ENCODE measurements at regions not wholly inside any gene's neighbourhood (a gene's known extent, or its start where the extent isn't known, plus 50 kb on each side); places are given as distances from the start of the nearest gene placed in this dataset.

DNA sequence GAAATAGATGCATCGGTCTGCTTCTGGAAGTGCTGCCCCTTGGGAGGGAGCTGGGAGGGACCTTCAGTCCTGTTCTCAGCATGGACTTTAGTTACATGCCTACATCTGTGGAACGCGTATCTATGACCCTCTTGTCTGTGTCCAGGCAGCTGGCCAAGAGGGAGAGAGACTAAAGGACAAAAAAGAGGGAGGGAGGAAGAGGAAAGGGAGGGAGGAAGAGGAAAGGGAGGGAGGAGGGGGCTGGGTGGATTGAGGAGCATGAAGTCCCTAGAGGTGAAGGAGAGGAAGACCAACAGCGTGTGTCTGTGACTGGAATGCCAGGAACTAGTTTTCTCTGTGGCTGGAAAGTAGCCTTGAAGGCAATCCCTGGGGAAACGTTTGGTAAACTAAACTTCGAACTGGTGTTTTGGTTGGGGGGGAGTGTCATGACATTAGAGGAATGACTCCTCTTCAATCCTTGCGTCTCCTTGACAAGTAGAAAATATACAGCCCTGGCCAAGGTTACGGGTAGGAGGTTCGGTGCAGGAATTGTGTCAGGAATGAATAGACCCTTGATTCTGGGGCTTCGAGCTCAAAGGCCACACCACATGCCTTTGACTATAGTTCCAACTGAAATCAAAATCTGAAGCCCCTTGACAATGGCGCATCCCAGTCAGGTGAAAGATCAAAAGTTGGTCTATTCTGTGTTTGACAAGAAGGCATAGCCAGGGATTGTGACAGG lies 52.0 kb upstream of the PLEKHG1 start:
- TF ChIP-seq CTCF (IDR thresholded peaks at IDR 0.05) (no peak), POLR2A (IDR thresholded peaks at IDR 0.05) (no peak)

Measured in stomach (tissue), 4 donors.